ENCODE measurements at regions not wholly inside any gene's neighbourhood (a gene's known extent, or its start where the extent isn't known, plus 50 kb on each side); places are given as distances from the start of the nearest gene placed in this dataset.
"Not testable (repeated sequence)": the region's sequence is repeated elsewhere in the genome, so short reads cannot be mapped to it uniquely, and the experiment has no call there.

DNA sequence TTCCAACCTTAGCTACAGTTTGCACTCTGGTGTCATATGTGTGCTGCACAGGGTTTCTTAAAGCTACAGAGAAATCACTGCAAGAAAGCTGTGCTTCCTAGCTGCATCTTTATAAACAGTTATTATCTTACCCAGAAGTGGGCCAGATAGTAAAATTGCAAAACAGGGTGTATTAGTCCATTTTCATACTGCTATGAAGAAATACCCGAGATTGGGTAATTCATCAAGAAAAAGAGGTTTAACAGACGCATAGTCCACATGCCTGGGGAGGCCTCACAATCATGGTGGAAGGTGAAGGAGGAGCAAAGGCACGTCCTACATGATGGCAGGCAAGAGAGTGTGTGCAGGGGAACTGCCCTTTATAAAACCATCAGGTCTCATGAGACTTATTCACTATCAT lies 92.6 kb upstream of the AGA start:
- TF ChIP-seq ZNF274 (IDR thresholded peaks at IDR 0.05; ENCODE audit: low read depth, low read length); SUZ12 (IDR thresholded peaks at IDR 0.05; ENCODE audit: extremely low read depth, insufficient read depth, insufficient read length); YY1 (IDR thresholded peaks at IDR 0.05; ENCODE audit: insufficient read depth, insufficient read length): not testable (repeated sequence)

Measured in NT2/D1 (cell line).